GM19023 (cell line): ENCODE measurements at regions not wholly inside any gene's neighbourhood (a gene's known extent, or its start where the extent isn't known, plus 50 kb on each side); places are given as distances from the start of the nearest gene placed in this dataset.

ENCODE experiments used
- ATAC-seq: cut with Tn5 transposase; IDR thresholded peaks from one replicate; pipeline ENCODE4 v1.9.1; 2021; ENCODE audit warnings: mild to moderate bottlenecking, moderate library complexity; ENCODE audit not compliant: unreplicated experiment

DNA sequence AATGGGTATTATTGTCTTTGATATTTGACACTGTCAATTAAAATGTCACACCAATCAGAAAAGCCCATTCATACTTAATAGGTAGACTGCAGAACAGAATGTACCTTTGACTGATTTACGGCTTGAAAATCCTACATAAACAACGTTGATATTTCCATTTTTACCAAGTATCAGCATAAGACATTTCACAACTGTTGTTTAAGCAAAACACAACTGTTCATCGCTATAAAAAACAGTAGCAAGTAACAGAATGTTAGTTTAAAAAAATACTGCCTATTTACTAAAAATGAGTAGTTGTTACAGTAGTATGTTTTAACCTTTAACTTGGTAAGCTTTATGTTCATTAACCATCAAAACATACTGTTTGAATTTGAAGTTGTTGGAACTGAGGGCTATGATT, 1096.6 kb downstream of the PCDH17 start:
- no peak for ATAC-seq

DNA sequence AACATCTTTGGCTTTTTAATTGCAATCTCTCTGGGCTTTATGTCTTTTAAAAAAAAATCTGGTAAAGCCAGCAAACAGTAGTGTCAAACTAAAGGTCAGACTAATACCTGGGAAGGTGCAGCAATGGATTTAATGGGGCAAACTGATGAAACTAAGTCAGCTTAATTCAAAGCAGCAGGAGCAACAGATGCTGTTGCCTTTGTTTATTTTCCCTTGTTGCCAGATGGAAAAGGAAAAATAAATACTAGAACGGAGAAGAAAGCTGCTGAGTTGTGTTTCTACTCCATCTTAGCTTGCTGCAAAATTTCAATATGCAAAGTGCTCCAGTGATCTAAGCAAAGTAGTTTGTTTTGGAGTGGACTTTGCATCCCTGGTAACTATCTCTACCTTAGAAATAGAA, 1097.8 kb downstream of the PCDH17 start:
- no peak for ATAC-seq

- ATAC-seq = no peak
Measured at GRCh38 chr13:58744686-58745085, 1113.1 kb downstream of the PCDH17 start.

- ATAC-seq = no peak
Measured at GRCh38 chr13:58767566-58767965, 1136.0 kb downstream of the PCDH17 start.

DNA sequence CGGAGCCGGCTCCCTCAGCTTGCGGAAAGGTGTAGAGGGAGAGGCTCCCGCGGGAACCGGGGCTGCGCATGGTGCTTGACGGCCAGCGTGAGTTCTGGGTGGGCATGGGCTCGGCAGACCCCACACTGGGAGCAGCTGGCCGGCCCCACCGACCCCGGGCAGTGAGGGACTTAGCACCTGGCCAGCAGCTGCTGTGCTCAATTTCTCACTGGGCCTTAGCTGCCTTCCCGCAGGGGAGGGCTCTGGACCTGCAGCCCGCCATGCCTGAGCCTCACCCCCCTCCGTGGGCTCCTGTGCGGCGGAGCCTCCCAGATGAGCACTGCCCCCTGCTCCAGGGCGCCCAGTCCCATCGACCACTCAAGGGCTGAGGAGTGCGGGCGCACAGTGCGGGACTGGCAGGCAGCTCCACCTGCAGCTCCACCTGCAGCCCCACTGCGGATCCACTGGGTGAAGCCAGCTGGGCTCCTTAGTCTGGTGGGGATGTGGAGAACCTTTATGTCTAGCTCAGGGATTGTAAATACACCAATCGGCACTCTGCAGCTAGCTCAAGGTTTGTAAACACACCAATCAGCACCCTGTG, 1141.8 kb downstream of the PCDH17 start:
- ATAC-seq = no peak

GRCh38 chr13:58782736-58783135, 1151.2 kb downstream of the PCDH17 start:
- ATAC-seq = no peak

DNA sequence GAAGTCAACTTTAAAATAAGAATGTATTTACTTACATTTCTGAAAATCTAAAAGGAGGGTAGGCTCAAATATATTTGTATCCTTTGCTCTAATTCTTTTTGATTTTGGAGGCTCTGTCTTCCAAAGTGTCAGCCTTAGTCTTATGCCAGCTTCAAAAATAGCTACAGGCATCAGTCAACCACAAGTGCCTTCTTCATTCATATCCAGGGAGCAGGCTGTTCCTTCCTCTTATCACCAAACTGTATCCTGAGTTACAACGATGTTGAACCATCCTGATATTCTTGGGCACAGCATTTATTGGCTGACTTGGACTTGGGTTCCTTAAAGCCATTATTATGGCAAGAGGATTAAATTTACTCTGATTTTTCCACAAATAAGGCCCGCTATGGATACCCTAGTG, 1161.3 kb downstream of the PCDH17 start:
- no peak for ATAC-seq

- no peak for ATAC-seq
Measured at GRCh38 chr13:58795715-58796114, 1164.2 kb downstream of the PCDH17 start.

GRCh38 chr13:58804832-58805231, 1173.3 kb downstream of the PCDH17 start:
- ATAC-seq = no peak

DNA sequence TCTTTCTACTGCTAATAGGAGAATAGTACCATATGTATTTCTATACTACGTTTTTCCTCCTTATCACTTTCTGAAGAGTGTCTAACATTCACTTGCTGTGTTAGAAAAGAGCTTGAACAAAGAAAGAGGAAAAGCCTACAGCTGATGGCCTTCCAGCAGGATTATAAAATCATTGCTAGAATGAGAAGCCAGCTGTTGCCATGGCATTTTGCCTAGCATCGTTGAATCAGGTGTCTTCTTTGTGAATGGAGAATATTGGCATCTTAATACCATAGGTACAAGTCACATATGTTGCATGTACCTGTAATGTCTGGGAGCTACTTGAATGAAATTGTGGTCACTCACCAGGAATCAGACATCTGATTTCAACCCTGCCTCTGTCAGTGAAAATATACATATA, 1174.9 kb downstream of the PCDH17 start:
- ATAC-seq = no peak

- ATAC-seq = no peak
Measured at GRCh38 chr13:58823701-58824100, 1192.2 kb downstream of the PCDH17 start.

DNA sequence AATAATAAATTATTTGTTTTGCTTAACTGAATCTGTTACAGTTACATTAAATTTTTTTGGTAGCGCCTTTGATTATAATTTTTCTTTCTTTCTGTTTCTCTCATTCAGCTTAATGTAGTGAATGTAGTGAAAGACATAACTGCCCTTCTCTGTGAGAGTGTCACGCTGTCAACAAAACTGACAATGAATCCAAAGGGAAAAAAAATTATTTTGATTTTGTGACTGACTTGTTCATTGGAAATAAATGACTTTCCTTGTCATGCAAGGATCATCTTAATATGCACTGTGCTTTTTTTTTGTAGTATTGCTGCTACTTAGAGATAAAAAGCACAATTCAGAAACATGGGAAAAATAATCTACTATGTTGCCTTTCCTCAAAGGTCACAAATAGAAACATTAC, 1196.4 kb downstream of the PCDH17 start:
- ATAC-seq = no peak

- ATAC-seq = no peak
Measured at GRCh38 chr13:58830841-58831240, 1199.3 kb downstream of the PCDH17 start.

GRCh38 chr13:58838615-58839014, 1207.1 kb downstream of the PCDH17 start:
- ATAC-seq = no peak

DNA sequence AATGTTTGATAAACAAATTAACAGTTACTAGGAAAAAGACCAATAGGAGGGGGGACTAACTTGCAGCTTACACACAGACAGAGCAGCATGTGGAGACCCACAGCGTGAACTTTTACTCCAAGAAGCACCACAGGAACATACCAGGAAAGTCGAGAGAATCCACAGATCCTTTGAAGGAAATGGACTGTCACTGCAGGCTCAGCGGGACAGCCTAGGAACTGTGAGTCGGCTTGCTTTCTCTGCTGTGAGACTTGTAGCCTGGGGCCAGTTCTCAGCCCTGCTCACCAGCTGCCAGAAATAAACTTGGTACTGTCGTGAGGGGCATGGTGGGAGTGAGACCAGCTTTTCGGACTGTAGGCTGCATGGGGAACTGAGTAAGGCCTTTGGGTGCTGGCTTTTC, 1211.5 kb downstream of the PCDH17 start:
- ATAC-seq = no peak

- ATAC-seq = no peak
Measured at GRCh38 chr13:58843567-58843966, 1212.0 kb downstream of the PCDH17 start.

DNA sequence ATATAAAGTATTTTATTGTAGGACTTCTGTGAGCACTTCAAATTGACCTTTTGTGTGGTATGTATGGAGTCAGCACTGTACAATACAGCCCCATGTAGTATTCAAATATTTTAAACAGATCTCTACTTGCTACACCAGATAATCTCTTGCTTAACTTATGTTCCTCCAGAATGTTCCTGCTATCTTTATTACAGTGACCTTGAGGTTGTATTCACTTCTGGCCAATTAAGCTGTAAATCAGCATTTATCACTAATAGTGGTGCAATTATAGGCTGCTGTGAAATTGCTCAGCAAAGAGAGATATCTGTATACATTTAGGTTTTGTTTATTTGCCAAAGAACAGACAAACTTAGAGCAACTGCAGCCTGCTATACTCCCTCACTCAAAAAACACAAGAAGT, 1218.6 kb downstream of the PCDH17 start:
- ATAC-seq = no peak

DNA sequence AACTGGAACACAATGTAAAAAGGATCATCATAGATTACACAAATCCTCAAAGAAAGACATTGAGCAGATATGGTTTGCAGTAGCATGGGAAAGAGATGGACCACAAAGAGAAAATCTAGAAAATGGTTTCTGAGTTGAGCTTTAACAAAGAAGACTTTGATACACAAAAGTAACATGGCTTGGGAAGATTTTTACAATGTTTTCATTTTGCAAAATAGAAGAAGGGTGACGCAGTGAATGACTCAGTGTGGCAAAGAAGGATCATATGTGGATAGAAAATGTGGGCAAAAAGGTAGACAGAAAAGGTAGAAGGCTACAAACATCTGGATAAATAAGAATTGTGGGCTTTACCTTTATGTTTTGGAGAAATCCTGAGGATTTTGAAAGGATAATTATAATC, 1220.5 kb downstream of the PCDH17 start:
- no peak for ATAC-seq

DNA sequence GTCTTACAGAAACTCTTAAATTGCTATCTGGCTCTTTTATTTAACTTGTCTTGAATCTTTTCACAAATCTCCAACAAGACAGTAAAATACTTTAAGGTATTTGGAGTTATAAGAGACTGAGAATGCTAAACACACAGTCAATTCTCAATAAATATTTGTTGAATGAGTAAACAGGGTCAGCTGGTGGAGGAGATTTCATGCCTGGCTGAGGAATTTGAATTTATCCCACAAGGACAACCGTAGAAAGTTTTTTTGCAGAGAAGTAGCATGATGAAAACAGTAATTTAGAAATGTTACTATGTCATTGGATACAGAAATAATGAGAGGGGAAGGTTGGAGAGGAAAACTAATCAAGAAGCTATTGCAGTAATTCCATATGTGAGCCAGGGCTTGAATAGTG, 1223.7 kb downstream of the PCDH17 start:
- no peak for ATAC-seq

DNA sequence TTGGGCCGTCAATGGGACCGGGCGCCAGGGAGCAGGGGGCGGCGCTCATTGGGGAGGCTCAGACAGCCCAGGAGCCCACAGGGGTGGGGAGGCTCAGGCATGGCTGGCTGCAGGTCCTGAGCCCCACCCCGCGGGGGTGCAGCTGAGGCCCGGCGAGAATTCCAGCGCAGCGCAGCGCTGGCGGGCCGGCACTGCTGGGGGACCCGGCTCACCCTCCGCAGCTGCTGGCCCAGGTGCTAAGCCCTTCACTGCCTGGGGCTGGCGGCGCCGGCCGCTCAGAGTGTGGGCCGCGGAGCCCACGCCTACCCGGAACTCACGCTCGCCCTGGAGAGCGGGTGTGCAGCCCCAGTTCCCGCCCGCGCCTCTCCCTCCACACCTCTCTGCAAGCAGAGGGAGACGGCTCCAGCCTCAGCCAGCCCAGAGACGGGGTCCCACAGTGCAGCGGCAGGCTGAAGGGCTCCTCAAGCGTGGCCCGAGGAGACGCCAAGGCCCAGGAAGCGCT, 1227.4 kb downstream of the PCDH17 start:
- no peak for ATAC-seq

DNA sequence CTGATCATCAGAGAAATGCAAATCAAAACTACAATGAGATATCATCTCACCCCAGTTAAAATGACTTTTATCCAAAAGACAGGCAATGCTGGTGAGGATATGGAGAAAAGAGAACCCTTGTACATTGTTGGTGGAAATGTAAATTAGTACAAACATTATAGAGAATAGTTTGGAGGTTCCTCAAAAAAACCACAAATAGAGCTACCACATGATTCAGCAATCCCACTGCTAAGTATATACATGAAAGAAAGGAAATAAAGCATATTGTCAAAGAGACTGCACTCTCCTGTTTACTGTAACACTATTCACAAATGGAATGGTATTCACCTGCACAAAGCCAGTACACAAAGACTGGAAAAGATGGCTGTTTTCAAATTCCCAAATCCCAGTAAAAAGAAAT, 1233.7 kb downstream of the PCDH17 start:
- no peak for ATAC-seq

DNA sequence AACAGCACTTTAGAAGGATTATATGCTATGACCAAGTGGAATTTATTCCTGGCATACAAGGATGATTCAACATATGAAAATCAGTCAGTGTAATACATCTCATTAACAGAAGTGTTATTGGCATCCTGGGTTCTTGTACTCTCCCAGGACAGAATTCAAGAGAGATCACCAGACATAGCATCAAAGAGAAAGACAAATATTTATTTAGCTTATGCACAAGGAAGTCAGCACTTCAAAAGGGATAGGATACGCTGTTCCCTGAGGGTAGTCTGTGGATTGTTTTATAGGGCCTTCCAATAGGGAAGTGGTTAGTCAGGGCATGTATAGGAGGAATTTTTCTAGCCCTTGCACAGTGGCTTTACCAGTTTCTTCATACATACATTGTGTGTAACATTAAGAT, 1238.0 kb downstream of the PCDH17 start:
- no peak for ATAC-seq

- no peak for ATAC-seq
Measured at GRCh38 chr13:58876473-58876872, 1244.9 kb downstream of the PCDH17 start.
